Stimulated activated memory B cell treated with anti-CD40 and anti-IgM and Interleukin-4, amounts not matched to agents 10 μg/mL and 1 μg/mL and 100 μg/mL, for 72 hours (primary cell): ENCODE measurements at regions not wholly inside any gene's neighbourhood (a gene's known extent, or its start where the extent isn't known, plus 50 kb on each side); places are given as distances from the start of the nearest gene placed in this dataset.
A peak's percentile ranks its signal among the peaks of the same experiment; 100 is the strongest.

Experiments
- ATAC-seq: fragments of 150-1000 bp; cut with Tn5 transposase; 2 replicates; pipeline ENCODE4 v1.10.0; 2021
- H3K27ac Mint-ChIP-seq: one replicate; pipeline ENCODE4 v1.8.0; 2022; ENCODE audit warnings: mild to moderate bottlenecking, mixed read lengths
- H3K27me3 Mint-ChIP-seq: one replicate; pipeline ENCODE4 v1.8.0; 2022; ENCODE audit warnings: mixed read lengths
- H3K36me3 Mint-ChIP-seq: one replicate; pipeline ENCODE4 v1.8.0; 2022; ENCODE audit warnings: mixed read lengths
- H3K4me1 Mint-ChIP-seq: one replicate; pipeline ENCODE4 v1.8.0; 2022; ENCODE audit warnings: mixed read lengths
- H3K4me3 Mint-ChIP-seq: one replicate; pipeline ENCODE4 v1.8.0; 2022; ENCODE audit warnings: mild to moderate bottlenecking, moderate library complexity, mixed read lengths
- H3K9me3 Mint-ChIP-seq: one replicate; pipeline ENCODE4 v1.8.0; 2022; ENCODE audit warnings: mixed read lengths

DNA sequence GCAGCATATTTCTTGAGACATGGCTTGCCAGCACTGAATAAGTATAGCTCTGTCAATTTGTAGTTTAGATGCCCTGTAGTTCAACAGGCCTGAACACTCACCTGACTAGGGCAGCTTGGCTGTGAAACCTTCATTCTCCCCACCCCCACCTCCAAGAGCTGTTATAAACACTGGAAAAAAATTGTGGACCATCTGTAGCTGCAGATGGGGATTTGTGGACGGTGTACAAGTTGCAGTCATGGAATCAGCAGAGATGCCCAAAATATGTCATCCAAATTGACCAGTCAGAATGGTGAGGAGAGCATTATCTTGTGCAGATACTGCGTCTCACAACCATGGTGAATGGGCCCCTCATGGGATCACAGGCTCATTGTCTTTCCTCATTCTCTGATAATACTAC, 76.2 kb upstream of the PAQR3 start:
- Mint-ChIP-seq H3K36me3 (no peaks in the 10 kb centered on the region), H3K4me1 (no peaks in the 10 kb centered on the region), H3K9me3 (no peaks in the 10 kb centered on the region), H3K27me3 (peaks cover 23% of the 10 kb centered on the region), H3K4me3 (no peak overlapping the region), H3K27ac (no peak overlapping the region)
- no peak for ATAC-seq

DNA sequence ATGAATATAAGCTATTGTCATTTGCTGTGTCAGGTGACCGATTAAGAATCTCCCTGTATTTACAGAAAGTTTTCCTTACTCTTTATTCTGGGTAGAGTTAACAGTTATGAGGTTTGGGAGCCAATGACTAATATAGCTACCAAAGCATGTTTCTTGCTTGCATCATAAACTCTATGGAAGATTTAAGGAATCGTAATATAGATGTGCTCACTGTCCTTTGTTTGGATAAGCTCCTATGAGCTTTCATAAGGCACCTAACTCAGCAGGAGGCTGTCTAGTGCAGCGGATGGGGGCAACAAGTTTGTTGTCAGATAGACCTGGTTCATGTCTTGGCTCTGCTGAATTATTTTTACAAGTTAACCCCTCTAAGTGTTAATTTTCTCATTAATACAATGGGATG, 75.0 kb upstream of the PAQR3 start:
- Mint-ChIP-seq H3K27me3 (peaks cover 35% of the 10 kb centered on the region), H3K9me3 (no peaks in the 10 kb centered on the region), H3K36me3 (no peaks in the 10 kb centered on the region), H3K4me1 (no peaks in the 10 kb centered on the region), H3K27ac (no peak overlapping the region), H3K4me3 (no peak overlapping the region)
- ATAC-seq, result no peak

DNA sequence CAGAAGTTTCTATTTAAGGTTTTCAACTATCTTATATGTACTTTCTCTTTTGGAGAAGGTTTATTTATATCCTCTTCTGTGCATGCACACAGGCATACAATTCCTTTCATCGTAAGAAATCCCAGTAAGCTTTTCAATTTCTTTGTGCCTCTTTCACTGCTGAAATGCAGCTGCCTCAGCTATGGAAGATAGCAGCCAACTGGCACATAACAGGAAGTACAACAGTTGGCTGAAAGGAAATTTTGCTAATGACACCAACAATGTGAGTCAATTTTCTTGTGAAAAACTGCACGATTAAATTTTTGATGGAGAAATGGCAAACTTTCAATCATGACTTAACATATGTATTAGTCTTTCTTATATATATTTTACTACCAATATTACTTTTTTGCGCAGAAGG, 74.5 kb upstream of the PAQR3 start:
- H3K36me3 Mint-ChIP-seq, result no peaks in the 10 kb centered on the region
- no peak for ATAC-seq
- H3K4me1 Mint-ChIP-seq, result no peaks in the 10 kb centered on the region
- no peaks in the 10 kb centered on the region for H3K9me3 Mint-ChIP-seq
- no peak overlapping the region for H3K4me3 Mint-ChIP-seq
- H3K27me3 Mint-ChIP-seq, result peaks cover 36% of the 10 kb centered on the region
- no peak overlapping the region for H3K27ac Mint-ChIP-seq

DNA sequence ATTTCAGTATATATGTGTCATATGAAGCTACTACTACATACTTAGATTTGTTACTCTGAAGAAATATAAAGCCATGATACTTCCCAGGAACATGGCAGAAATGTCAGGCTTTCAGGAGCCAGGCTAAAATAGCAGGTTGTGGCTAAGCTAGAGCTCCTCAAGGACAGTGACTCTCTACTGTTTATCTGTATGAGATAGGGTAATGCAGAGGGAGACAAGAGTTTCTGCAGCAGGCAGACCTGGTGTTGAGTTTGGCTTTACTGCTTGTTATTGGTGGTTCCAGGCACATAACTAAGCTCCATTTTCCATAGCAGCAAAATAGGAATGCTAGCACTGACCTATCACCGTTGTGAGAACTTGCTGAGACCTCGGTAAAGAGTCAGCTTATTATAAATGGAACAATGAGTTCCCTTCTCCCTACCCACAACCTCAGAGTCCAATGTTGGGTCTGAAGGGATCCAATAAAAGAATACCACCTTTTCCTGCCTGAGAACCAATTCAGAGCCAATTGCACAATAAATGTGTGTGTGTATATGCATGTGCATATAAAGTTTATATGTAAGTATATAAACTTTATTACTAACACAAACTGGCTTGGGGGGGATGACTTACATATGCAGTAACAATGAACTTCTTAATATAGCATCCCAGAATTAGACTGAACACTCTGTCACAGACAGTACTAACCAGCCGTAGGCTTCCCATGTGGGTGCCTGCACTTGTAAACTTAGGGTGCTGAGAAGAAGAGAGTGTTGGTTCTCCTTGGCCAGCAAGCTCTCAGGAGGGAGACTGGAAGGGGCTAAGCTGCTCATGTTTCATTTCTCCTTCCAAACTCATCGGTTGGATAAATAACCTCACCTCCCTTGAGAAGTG, 51.9 kb upstream of the PAQR3 start:
- no peaks in the 10 kb centered on the region for H3K4me1 Mint-ChIP-seq
- no peak overlapping the region for H3K4me3 Mint-ChIP-seq
- ATAC-seq, result peak; percentile 24
- H3K36me3 Mint-ChIP-seq, result no peaks in the 10 kb centered on the region
- H3K27ac Mint-ChIP-seq, result no peak overlapping the region
- no peaks in the 10 kb centered on the region for H3K9me3 Mint-ChIP-seq
- H3K27me3 Mint-ChIP-seq, result no peaks in the 10 kb centered on the region

DNA sequence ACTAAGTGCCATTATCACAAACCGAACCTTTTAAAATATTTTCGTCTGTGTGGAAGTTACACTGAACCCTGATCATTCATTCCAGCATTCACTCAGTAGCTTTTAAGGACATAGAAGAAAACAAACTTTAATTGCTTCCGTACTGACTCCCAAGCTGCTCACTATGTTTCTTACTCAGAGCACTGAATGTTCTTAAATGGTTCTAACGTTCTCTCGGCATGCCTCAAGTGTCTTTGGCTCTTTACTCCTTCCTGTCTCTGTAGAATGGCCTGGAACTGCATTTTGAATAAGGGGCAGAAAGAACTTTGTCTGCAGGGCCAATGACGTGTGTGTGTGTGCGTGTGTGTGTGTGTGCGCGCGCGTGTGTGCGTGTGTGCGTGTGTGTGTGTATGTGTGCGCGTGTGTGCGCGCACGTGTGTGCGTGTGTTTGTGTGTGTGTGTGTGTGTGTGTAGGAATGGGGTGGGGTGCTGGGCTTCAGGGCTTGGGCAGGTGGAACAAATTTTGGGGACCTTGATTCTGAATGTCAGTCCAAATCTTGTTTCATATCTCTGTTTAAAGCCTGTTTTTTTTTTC, 50.5 kb upstream of the PAQR3 start:
- no peak for ATAC-seq
- Mint-ChIP-seq H3K9me3 (no peaks in the 10 kb centered on the region), H3K27me3 (peaks cover 11% of the 10 kb centered on the region), H3K27ac (no peak overlapping the region), H3K4me3 (no peak overlapping the region), H3K36me3 (no peaks in the 10 kb centered on the region), H3K4me1 (no peaks in the 10 kb centered on the region)
